Karpas-422 (cell line): ENCODE measurements at regions not wholly inside any gene's neighbourhood (a gene's known extent, or its start where the extent isn't known, plus 50 kb on each side); places are given as distances from the start of the nearest gene placed in this dataset.
A peak's percentile ranks its signal among the peaks of the same experiment; 100 is the strongest.
"Not testable (repeated sequence)": the region's sequence is repeated elsewhere in the genome, so short reads cannot be mapped to it uniquely, and the experiment has no call there.

Experiments
- DNase-seq: peaks from one replicate; pipeline ENCODE4 v3.0.0-alpha.2; 2015
- H2AFZ ChIP-seq: fragments of 200-600 bp; sonication (generic); 2 replicates; pipeline ENCODE4 v1.6.1; 2014; ENCODE audit warnings: antibody characterized with exemption, low read length, mixed read lengths
- H3K27ac ChIP-seq: fragments of 200-600 bp; sonication (generic); 2 replicates; pipeline ENCODE4 v1.5.1; 2014; ENCODE audit warnings: mild to moderate bottlenecking, low read length, moderate library complexity
- H3K27me3 ChIP-seq: fragments of 200-600 bp; sonication (generic); 2 replicates; pipeline ENCODE4 v1.6.1; 2014; ENCODE audit warnings: low read length, mixed read lengths
- H3K36me3 ChIP-seq: fragments of 200-600 bp; sonication (generic); 2 replicates; pipeline ENCODE4 v1.6.1; 2014; ENCODE audit warnings: low read length, mixed read lengths; ENCODE audit not compliant: insufficient read depth
- H3K4me1 ChIP-seq: fragments of 200-600 bp; sonication (generic); 2 replicates; pipeline ENCODE4 v1.6.1; 2014; ENCODE audit warnings: mild to moderate bottlenecking, low read length, mixed read lengths
- H3K4me2 ChIP-seq: fragments of 200-600 bp; sonication (generic); 2 replicates; pipeline ENCODE4 v1.6.1; 2014; ENCODE audit warnings: low read length, low read depth, mild to moderate bottlenecking; ENCODE audit not compliant: poor library complexity, severe bottlenecking
- H3K4me3 ChIP-seq: fragments of 200-600 bp; sonication (generic); 2 replicates; pipeline ENCODE4 v1.5.1; 2014; ENCODE audit warnings: mild to moderate bottlenecking, antibody characterized with exemption, low read length, mixed read lengths
- H3K79me2 ChIP-seq: fragments of 200-600 bp; sonication (generic); 2 replicates; pipeline ENCODE4 v1.6.1; 2014; ENCODE audit warnings: mild to moderate bottlenecking, low read length, mixed read lengths
- H3K9ac ChIP-seq: fragments of 200-600 bp; sonication (generic); 2 replicates; pipeline ENCODE4 v1.6.0; 2014; ENCODE audit warnings: low read length
- H3K9me2 ChIP-seq: fragments of 200-600 bp; sonication (generic), shearing (Covaris generic); replicated peaks from 2 replicates; pipeline ENCODE4 v1.6.0; 2014; ENCODE audit warnings: mild to moderate bottlenecking, low read length, moderate library complexity; ENCODE audit not compliant: insufficient read depth
- H3K9me3 ChIP-seq: fragments of 300-700, 200-600 bp; sonication (generic); 2 replicates; pipeline ENCODE4 v1.6.1; 2014; ENCODE audit warnings: low read length, mixed read lengths
- H4K20me1 ChIP-seq: fragments of 200-600 bp; sonication (generic); 2 replicates; pipeline ENCODE4 v1.6.1; 2014; ENCODE audit warnings: mild to moderate bottlenecking, antibody characterized with exemption, low read length, low read depth; ENCODE audit not compliant: insufficient read depth

DNA sequence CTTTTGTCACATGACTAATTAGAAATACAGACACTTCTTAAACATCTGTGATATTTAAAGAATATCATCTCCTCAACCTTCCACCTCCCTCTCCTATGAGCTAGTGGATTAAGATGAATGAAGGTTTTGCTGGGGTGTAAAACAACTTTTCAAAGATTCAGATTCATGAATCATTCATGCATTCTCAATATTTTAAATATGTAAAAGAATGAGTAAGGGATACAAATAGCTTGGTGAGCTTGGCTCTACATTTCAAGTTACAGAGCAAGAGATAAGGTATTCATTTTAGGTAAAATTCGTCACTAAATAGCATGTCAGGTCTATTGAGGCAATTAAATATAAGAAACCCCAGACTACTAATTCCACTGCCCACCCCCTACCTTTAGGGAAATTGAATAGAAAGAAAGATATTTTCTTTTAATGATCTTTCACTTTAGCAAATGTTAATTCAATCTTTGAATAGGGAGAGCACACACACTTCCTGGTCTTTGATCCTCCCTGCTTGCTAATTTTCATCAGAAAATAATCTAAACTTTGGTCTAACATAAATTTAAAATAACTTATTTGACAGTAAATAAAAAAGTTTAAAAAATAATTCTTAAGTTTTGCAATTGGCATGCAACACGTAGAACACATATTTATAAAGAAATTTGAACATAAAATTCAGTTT is 486.9 kb upstream of the ITGA1 start:
- DNase-seq, result no peak
- Histone ChIP-seq H3K4me3 (no peak overlapping the region), H3K9me3 (peaks cover 16% of the 10 kb centered on the region), H3K4me2 (no peak overlapping the region), H3K9ac (no peak overlapping the region), H3K79me2 (no peaks in the 10 kb centered on the region), H2AFZ (no peak overlapping the region), H3K4me1 (no peaks in the 10 kb centered on the region), H3K27ac (no peak overlapping the region), H3K9me2 (no peaks in the 10 kb centered on the region), H3K36me3 (no peaks in the 10 kb centered on the region), H3K27me3 (no peaks in the 10 kb centered on the region), H4K20me1 (no peaks in the 10 kb centered on the region)

DNA sequence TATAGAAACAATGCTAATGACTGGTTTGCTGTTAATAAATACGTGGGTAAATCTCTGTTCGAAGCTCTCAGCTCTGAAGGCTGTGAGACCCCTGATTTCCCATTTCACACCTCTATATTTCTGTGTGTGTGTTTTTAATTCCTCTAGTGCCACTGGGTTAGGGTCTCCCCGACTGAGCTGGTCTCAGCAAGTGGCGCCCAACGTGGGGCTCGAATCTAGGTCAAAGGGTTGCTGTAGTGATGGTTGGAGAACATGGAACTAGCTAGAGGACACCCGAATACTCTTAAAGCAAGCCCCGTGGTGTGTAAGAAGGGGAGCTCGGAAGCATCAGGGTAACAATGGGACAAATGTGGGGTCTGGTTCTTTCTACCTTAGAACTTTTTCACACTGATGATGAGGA is 482.9 kb upstream of the ITGA1 start:
- not testable (repeated sequence) for H3K27ac ChIP-seq, H3K4me1 ChIP-seq, H3K27me3 ChIP-seq, H3K9ac ChIP-seq, H3K4me2 ChIP-seq, H3K9me2 ChIP-seq, H2AFZ ChIP-seq, H4K20me1 ChIP-seq, DNase-seq, H3K4me3 ChIP-seq, H3K79me2 ChIP-seq, H3K36me3 ChIP-seq
- H3K9me3 ChIP-seq, result peaks cover 13% of the 10 kb centered on the region

DNA sequence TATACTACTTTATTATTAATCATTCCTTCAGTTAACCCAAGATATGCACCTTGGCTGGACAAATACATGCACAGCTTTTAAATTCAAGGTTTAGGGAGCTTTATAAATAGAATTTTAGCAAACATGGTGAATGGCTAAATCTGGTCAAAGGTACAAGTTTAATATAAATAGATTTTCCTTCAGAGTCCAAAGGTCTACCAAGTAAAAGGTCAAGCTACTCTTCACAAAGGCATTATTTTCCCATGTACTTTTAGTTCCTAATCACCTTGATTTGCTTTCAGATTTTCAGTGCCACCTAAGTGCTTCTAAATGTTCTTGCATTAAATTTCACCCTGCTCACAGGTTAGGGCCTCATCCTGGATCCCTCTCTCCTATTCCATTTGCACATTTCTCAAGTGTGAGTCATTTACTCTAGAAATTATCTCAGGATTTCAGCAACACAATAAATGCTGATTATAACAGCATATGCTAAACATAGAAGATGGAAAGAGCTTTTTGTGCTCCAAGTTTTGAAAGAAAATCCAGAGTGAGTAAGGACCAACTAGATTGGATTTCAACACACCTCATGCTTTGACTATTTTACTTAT is 459.4 kb upstream of the ITGA1 start:
- DNase-seq, result no peak
- H4K20me1 ChIP-seq, result no peaks in the 10 kb centered on the region
- H3K9ac ChIP-seq, result no peak overlapping the region
- no peaks in the 10 kb centered on the region for H3K4me1 ChIP-seq
- H3K79me2 ChIP-seq, result no peaks in the 10 kb centered on the region
- no peaks in the 10 kb centered on the region for H3K9me2 ChIP-seq
- no peaks in the 10 kb centered on the region for H3K36me3 ChIP-seq
- H3K27ac ChIP-seq, result no peak overlapping the region
- H3K27me3 ChIP-seq, result no peaks in the 10 kb centered on the region
- H3K4me2 ChIP-seq, result no peak overlapping the region
- H3K4me3 ChIP-seq, result no peak overlapping the region
- no peaks in the 10 kb centered on the region; the same call in 1 of the 2 replicates for H3K9me3 ChIP-seq
- H2AFZ ChIP-seq, result no peak overlapping the region

DNA sequence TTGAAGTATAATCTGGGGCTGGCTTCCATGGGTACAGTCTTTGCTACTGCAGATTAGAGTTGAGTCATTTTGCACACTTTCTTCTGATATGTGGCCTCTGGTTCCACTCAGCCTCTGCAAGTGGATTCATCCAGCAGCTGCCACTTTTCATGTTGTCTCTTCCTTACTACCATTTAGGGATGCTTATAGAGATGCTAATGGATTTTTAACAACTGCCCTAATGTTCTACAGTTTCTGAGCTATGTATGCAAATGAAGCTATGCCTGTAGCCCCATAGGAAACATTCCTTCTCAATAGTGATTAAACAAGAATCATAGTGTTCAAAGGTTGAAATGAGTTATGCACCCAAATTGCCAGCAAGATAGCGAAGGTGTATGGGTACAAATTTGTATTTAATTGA is 456.0 kb upstream of the ITGA1 start:
- Histone ChIP-seq H3K4me2 (no peak overlapping the region), H3K9me2 (no peaks in the 10 kb centered on the region), H3K9ac (no peak overlapping the region), H3K27me3 (no peaks in the 10 kb centered on the region), H3K4me1 (no peaks in the 10 kb centered on the region), H3K9me3 (no peaks in the 10 kb centered on the region), H4K20me1 (no peaks in the 10 kb centered on the region), H2AFZ (no peak overlapping the region), H3K27ac (no peak overlapping the region), H3K36me3 (no peaks in the 10 kb centered on the region), H3K79me2 (no peaks in the 10 kb centered on the region), H3K4me3 (no peak overlapping the region)
- no peak for DNase-seq

DNA sequence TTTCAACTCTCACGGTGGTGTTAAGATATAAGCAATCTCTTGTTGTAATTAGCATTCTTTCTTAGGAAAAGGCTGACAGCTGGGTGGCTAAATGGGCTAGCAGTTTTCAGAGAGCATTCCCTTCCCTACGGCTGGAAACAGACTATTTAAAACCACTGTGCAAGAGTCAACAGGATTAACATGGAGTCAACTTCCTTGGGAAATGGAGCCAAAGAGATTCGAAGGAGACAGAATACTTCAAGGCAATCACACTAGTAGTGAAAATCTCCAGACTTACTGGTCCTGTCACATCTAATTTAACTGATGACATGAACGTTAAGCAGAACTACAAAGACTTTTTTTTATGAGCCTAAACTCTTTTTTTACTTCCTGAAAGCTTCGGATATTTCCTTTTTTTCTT is 453.3 kb upstream of the ITGA1 start:
- Histone ChIP-seq H3K4me3 (no peak overlapping the region), H3K27me3 (no peaks in the 10 kb centered on the region), H3K36me3 (no peaks in the 10 kb centered on the region), H3K79me2 (no peaks in the 10 kb centered on the region), H3K4me2 (no peak overlapping the region), H3K9me2 (no peaks in the 10 kb centered on the region), H3K4me1 (no peaks in the 10 kb centered on the region), H3K9ac (no peak overlapping the region), H2AFZ (no peak overlapping the region), H3K27ac (no peak overlapping the region), H3K9me3 (no peaks in the 10 kb centered on the region), H4K20me1 (no peaks in the 10 kb centered on the region)
- no peak for DNase-seq

DNA sequence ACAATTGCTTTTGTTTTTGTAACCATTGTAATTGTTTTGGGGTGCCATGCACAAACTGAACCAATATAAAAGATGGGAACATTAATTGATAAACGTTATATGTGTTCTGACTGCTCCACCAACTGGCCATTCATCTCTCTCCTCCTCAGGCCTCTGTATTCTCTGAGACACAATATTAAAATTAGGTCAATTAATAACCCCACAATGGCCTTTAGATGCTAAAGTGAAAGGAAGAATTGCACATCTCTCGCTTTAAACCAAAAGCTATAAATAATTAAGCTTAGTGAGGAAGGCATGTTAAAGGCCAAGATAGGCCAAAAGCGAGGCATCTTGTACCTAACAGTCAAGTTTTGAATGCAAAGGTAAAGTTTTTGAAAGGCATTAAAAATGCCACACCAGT is 448.4 kb upstream of the ITGA1 start:
- DNase-seq, result no peak
- Histone ChIP-seq H3K4me2 (no peak overlapping the region), H3K27ac (no peak overlapping the region), H3K36me3 (no peaks in the 10 kb centered on the region), H2AFZ (no peak overlapping the region), H3K79me2 (no peaks in the 10 kb centered on the region), H3K4me3 (no peak overlapping the region), H3K4me1 (no peaks in the 10 kb centered on the region), H3K9me3 (no peaks in the 10 kb centered on the region), H3K27me3 (no peaks in the 10 kb centered on the region), H3K9me2 (no peaks in the 10 kb centered on the region), H4K20me1 (no peaks in the 10 kb centered on the region), H3K9ac (no peak overlapping the region)

DNA sequence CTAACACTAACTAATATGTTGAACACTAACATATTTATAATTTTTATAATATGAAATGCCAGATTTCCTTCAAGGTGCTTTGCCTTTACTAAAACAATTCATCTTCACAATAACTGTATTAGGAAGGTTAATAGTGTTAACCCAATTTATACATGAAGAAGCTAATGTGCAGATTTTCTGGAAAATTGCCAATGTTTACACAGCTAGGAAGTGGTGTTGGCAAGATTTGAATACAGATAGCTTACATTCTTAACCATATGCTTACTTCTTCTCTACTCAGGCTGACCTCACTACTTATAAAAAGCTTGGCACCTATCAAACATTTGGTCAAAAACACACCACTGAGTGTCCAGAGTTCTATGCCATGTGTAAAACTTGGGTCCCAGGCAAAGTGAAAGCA is 445.4 kb upstream of the ITGA1 start:
- Histone ChIP-seq H3K79me2 (no peaks in the 10 kb centered on the region), H3K9me3 (no peaks in the 10 kb centered on the region), H3K9ac (no peak overlapping the region), H3K4me1 (no peaks in the 10 kb centered on the region), H3K4me3 (no peak overlapping the region), H3K4me2 (no peak overlapping the region), H2AFZ (no peak overlapping the region), H3K27ac (no peak overlapping the region), H3K36me3 (no peaks in the 10 kb centered on the region), H4K20me1 (no peaks in the 10 kb centered on the region), H3K27me3 (no peaks in the 10 kb centered on the region), H3K9me2 (no peaks in the 10 kb centered on the region)
- no peak for DNase-seq

DNA sequence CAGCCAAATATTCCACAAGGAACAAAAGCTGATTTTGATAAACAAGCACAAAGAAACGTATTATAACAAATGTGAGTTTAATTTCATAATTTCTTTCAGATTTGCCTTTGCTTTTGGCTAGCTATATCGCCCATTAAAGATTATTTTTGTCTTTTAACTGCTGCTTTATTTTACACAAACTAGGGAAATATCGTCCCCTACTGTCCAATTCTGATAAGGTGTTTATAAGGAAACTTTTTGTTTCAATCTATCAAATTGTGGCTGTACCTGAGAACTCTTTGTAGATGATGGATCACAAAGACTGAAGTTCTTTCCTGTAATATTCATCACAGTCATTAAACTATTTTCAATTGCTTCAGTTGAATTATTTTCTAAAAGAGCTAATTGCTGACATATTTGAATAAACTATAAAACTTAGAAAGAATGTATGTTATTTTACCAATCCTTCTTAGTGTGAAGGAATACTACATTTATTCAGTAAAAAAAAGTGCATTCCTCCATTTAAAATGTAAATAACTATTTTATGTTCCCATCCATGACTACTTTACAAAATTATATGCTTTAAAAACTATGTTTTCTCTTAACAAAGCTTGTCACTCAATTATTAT is 431.3 kb upstream of the ITGA1 start:
- H3K9me2 ChIP-seq, result no peaks in the 10 kb centered on the region
- H3K4me3 ChIP-seq, result no peak overlapping the region
- H3K9me3 ChIP-seq, result no peaks in the 10 kb centered on the region
- H2AFZ ChIP-seq, result no peak overlapping the region
- no peak overlapping the region for H3K9ac ChIP-seq
- no peaks in the 10 kb centered on the region for H3K4me1 ChIP-seq
- H3K36me3 ChIP-seq, result no peaks in the 10 kb centered on the region
- no peaks in the 10 kb centered on the region for H3K79me2 ChIP-seq
- no peak overlapping the region for H3K27ac ChIP-seq
- DNase-seq, result peak; percentile 57
- no peaks in the 10 kb centered on the region for H3K27me3 ChIP-seq
- no peaks in the 10 kb centered on the region for H4K20me1 ChIP-seq
- no peak overlapping the region for H3K4me2 ChIP-seq
